Mesendoderm (in vitro differentiated cells): ENCODE measurements at regions not wholly inside any gene's neighbourhood (a gene's known extent, or its start where the extent isn't known, plus 50 kb on each side); places are given as distances from the start of the nearest gene placed in this dataset.

Experiments
- DNase-seq: peaks from one replicate; pipeline ENCODE4 v3.0.0; 2013
- H2AK5ac ChIP-seq: 2 replicates; pipeline ENCODE4 v1.6.1; 2013; ENCODE audit warnings: low read length, inconsistent platforms
- H2BK120ac ChIP-seq: 2 replicates; pipeline ENCODE4 v1.6.1; 2013; ENCODE audit warnings: low read depth, mild to moderate bottlenecking, low read length, moderate library complexity, mixed read lengths
- H2BK15ac ChIP-seq: replicated peaks from 2 replicates; pipeline ENCODE4 v1.6.1; 2013; ENCODE audit warnings: low read depth, mild to moderate bottlenecking, moderate library complexity
- H2BK5ac ChIP-seq: 2 replicates; pipeline ENCODE4 v1.6.1; 2013; ENCODE audit warnings: low read length, inconsistent platforms
- H3K18ac ChIP-seq: 2 replicates; pipeline ENCODE4 v1.6.1; 2013; ENCODE audit warnings: mild to moderate bottlenecking, low read length, mixed read lengths
- H3K23ac ChIP-seq: one replicate; pipeline ENCODE4 v1.6.1; 2013; ENCODE audit warnings: low read length
- H3K27ac ChIP-seq: 2 replicates; pipeline ENCODE4 v1.5.1; 2013; ENCODE audit warnings: low read depth, mild to moderate bottlenecking, inconsistent platforms, low read length, moderate library complexity
- H3K27me3 ChIP-seq: 2 replicates; pipeline ENCODE4 v1.6.1; 2013; ENCODE audit warnings: low read length, control low read depth, mild to moderate bottlenecking, inconsistent platforms; ENCODE audit not compliant: insufficient read depth, poor library complexity
- H3K36me3 ChIP-seq: 2 replicates; pipeline ENCODE4 v1.6.1; 2013; ENCODE audit warnings: low read length, inconsistent platforms; ENCODE audit not compliant: control insufficient read depth, insufficient read depth
- H3K4ac ChIP-seq: one replicate; pipeline ENCODE4 v1.6.1; 2013; ENCODE audit warnings: low read depth, mild to moderate bottlenecking, low read length, moderate library complexity
- H3K4me1 ChIP-seq: 2 replicates; pipeline ENCODE4 v1.6.1; 2013; ENCODE audit warnings: low read depth, low read length, inconsistent platforms; ENCODE audit not compliant: control insufficient read depth
- H3K4me2 ChIP-seq: 2 replicates; pipeline ENCODE4 v1.6.1; 2013; ENCODE audit warnings: low read length
- H3K4me3 ChIP-seq: 2 replicates; pipeline ENCODE4 v1.5.1; 2013; ENCODE audit warnings: mild to moderate bottlenecking, low read length
- H3K56ac ChIP-seq: one replicate; pipeline ENCODE4 v1.6.1; 2013; ENCODE audit warnings: low read length
- H3K79me1 ChIP-seq: 2 replicates; pipeline ENCODE4 v1.6.1; 2013; ENCODE audit warnings: low read length, inconsistent platforms
- H3K79me2 ChIP-seq: 2 replicates; pipeline ENCODE4 v1.6.1; 2013; ENCODE audit warnings: mild to moderate bottlenecking, low read length; ENCODE audit not compliant: control insufficient read depth, insufficient read depth
- H3K9ac ChIP-seq: 2 replicates; pipeline ENCODE4 v1.6.1; 2013; ENCODE audit warnings: low read length, inconsistent platforms
- H4K5ac ChIP-seq: one replicate; pipeline ENCODE4 v1.6.1; 2013; ENCODE audit warnings: low read length
- H4K8ac ChIP-seq: one replicate; pipeline ENCODE4 v1.6.1; 2013; ENCODE audit warnings: low read depth, mild to moderate bottlenecking, control low read depth, low read length, moderate library complexity
- WGBS: extraction: QIAGEN DNeasy Blood & Tissue Kit; methylation state at CpG from one replicate; pipeline ENCODE4 v1.1.7; 2013; ENCODE audit warnings: low lambda C conversion rate, missing lambda C conversion rate; ENCODE audit not compliant: insufficient coverage; ENCODE audit errors: extremely low coverage; 5-methylcytosine and 5-hydroxymethylcytosine counted together

- Histone ChIP-seq H2AK5ac (no peak overlapping the region), H3K4ac (no peak overlapping the region), H2BK15ac (no peak overlapping the region), H4K5ac (no peak overlapping the region), H3K4me2 (no peak overlapping the region), H3K27ac (no peak overlapping the region), H3K23ac (no peak overlapping the region), H3K36me3 (no peaks in the 10 kb centered on the region), H2BK120ac (no peak overlapping the region), H3K9ac (no peak overlapping the region), H3K79me2 (no peaks in the 10 kb centered on the region), H3K79me1 (no peaks in the 10 kb centered on the region), H3K56ac (no peak overlapping the region), H3K4me3 (no peak overlapping the region), H3K27me3 (no peaks in the 10 kb centered on the region), H2BK5ac (no peak overlapping the region), H3K4me1 (no peaks in the 10 kb centered on the region), H4K8ac (no peak overlapping the region), H3K18ac (no peak overlapping the region)
- no peak for DNase-seq
- WGBS, result no CpG with 5 or more reads among the region's 8 CpGs
These were observed 51.8 kb upstream of the MYB start for GRCh38 chr6:135129136-135129856.

- H2AK5ac ChIP-seq, result no peak overlapping the region
- no CpG with 5 or more reads among the region's 4 CpGs for WGBS
- no peaks in the 10 kb centered on the region for H3K79me1 ChIP-seq
- no peak overlapping the region for H2BK15ac ChIP-seq
- no peaks in the 10 kb centered on the region for H3K4me1 ChIP-seq
- no peak for DNase-seq
- H3K4ac ChIP-seq, result no peak overlapping the region
- no peaks in the 10 kb centered on the region for H3K36me3 ChIP-seq
- no peak overlapping the region for H3K27ac ChIP-seq
- H4K5ac ChIP-seq, result no peak overlapping the region
- H2BK120ac ChIP-seq, result no peak overlapping the region
- H3K9ac ChIP-seq, result no peak overlapping the region
- no peak overlapping the region for H3K23ac ChIP-seq
- no peak overlapping the region for H2BK5ac ChIP-seq
- H4K8ac ChIP-seq, result no peak overlapping the region
- no peaks in the 10 kb centered on the region for H3K27me3 ChIP-seq
- no peak overlapping the region for H3K56ac ChIP-seq
- no peak overlapping the region for H3K4me3 ChIP-seq
- no peaks in the 10 kb centered on the region for H3K79me2 ChIP-seq
- H3K4me2 ChIP-seq, result no peak overlapping the region
- H3K18ac ChIP-seq, result no peak overlapping the region
These were observed 52.7 kb upstream of the MYB start for GRCh38 chr6:135128268-135128914.

- no peak overlapping the region for H3K18ac ChIP-seq
- no peaks in the 10 kb centered on the region for H3K4me1 ChIP-seq
- no peak overlapping the region for H4K5ac ChIP-seq
- no peak overlapping the region for H3K23ac ChIP-seq
- no peak overlapping the region for H3K9ac ChIP-seq
- no CpG with 5 or more reads among the region's 1 CpG for WGBS
- no peaks in the 10 kb centered on the region for H3K36me3 ChIP-seq
- H2AK5ac ChIP-seq, result no peak overlapping the region
- no peaks in the 10 kb centered on the region for H3K27me3 ChIP-seq
- no peak overlapping the region for H3K4me2 ChIP-seq
- no peak overlapping the region for H2BK120ac ChIP-seq
- no peak for DNase-seq
- no peak overlapping the region for H4K8ac ChIP-seq
- no peak overlapping the region for H3K27ac ChIP-seq
- no peak overlapping the region for H3K4ac ChIP-seq
- no peak overlapping the region for H2BK15ac ChIP-seq
- no peak overlapping the region for H2BK5ac ChIP-seq
- no peaks in the 10 kb centered on the region for H3K79me2 ChIP-seq
- H3K79me1 ChIP-seq, result no peaks in the 10 kb centered on the region
- H3K4me3 ChIP-seq, result no peak overlapping the region
- H3K56ac ChIP-seq, result no peak overlapping the region
These were observed 54.4 kb upstream of the MYB start for GRCh38 chr6:135126729-135127128.

DNA sequence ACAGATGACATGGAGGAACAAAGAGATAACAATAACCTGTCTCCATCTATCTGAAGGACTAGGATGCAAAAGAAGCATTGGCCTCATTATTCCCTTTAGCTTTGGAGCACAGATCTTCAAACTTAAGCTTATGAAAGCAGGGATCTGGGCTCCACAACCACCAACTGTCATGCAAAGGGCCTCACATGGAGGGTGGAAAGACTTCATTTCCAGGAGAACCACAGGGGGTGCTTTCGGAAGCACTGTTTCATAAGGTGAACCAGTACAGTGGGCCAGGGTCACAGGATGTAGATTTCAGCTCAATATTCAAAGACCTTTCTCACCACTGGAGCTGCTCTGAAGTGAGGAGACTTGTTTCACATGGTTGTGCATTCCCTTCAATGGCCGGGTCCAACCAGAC lies 55.1 kb upstream of the MYB start:
- Histone ChIP-seq H2AK5ac (no peak overlapping the region), H3K36me3 (no peaks in the 10 kb centered on the region), H3K23ac (no peak overlapping the region), H4K5ac (no peak overlapping the region), H2BK5ac (no peak overlapping the region), H3K9ac (no peak overlapping the region), H2BK120ac (no peak overlapping the region), H3K56ac (no peak overlapping the region), H4K8ac (no peak overlapping the region), H3K4me2 (no peak overlapping the region), H3K79me1 (no peaks in the 10 kb centered on the region), H2BK15ac (no peak overlapping the region), H3K4me3 (no peak overlapping the region), H3K79me2 (no peaks in the 10 kb centered on the region), H3K4me1 (no peaks in the 10 kb centered on the region), H3K27me3 (no peaks in the 10 kb centered on the region), H3K4ac (no peak overlapping the region), H3K18ac (no peak overlapping the region), H3K27ac (no peak overlapping the region)
- no CpG with 5 or more reads among the region's 2 CpGs for WGBS
- no peak for DNase-seq

- no peak overlapping the region for H3K27ac ChIP-seq
- no peak overlapping the region for H4K8ac ChIP-seq
- no peak overlapping the region for H3K18ac ChIP-seq
- H2BK15ac ChIP-seq, result no peak overlapping the region
- no CpG with 5 or more reads among the region's 1 CpG for WGBS
- no peak overlapping the region for H2BK5ac ChIP-seq
- no peaks in the 10 kb centered on the region for H3K36me3 ChIP-seq
- H3K79me2 ChIP-seq, result no peaks in the 10 kb centered on the region
- H2BK120ac ChIP-seq, result no peak overlapping the region
- no peaks in the 10 kb centered on the region for H3K27me3 ChIP-seq
- H3K23ac ChIP-seq, result no peak overlapping the region
- no peak overlapping the region for H3K9ac ChIP-seq
- no peaks in the 10 kb centered on the region for H3K79me1 ChIP-seq
- no peak overlapping the region for H3K56ac ChIP-seq
- H3K4ac ChIP-seq, result no peak overlapping the region
- H3K4me2 ChIP-seq, result no peak overlapping the region
- DNase-seq, result no peak
- no peak overlapping the region for H3K4me3 ChIP-seq
- H2AK5ac ChIP-seq, result no peak overlapping the region
- H3K4me1 ChIP-seq, result no peaks in the 10 kb centered on the region
- no peak overlapping the region for H4K5ac ChIP-seq
These were observed 59.7 kb upstream of the MYB start for GRCh38 chr6:135121434-135121833.
